ENCODE measurements at regions not wholly inside any gene's neighbourhood (a gene's known extent, or its start where the extent isn't known, plus 50 kb on each side); places are given as distances from the start of the nearest gene placed in this dataset.

DNA sequence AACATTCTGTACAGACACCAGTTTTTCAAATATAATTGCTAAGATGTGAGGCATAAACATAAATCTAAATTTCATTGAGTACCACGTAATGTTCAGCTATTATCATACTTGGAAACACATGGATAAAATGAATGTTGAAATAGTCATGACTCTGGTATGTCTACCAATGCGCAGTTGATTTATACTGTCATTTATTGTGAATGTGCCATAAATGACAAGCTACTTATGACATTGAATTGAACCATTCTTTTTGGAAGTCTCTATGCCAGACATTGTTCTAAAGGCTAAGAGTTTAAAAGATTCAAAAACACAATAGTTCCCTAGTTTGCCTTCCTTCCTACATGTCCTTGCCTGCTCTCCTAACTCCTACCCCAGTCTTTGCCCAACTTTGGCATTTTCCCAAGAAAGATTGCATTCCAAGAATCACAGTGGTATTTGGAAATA, 96.6 kb upstream of the DMD start:
- Histone ChIP-seq H3K27ac (ENCODE audit: control insufficient read depth, insufficient read depth) (no peak overlapping the region), H3K4me3 (no peak overlapping the region), H3K79me2 (ENCODE audit: control insufficient read depth, insufficient read depth, low read length) (no peaks in the 10 kb centered on the region), H3K4me1 (ENCODE audit: control insufficient read depth, insufficient read depth, low read length) (no peaks in the 10 kb centered on the region), H3K27me3 (replicated peaks in 1 of 2; ENCODE audit: control insufficient read depth in 2 of 2, insufficient read depth in 2 of 2, low read length in 1 of 2) (no peaks in the 10 kb centered on the region), H3K36me3 (ENCODE audit: control insufficient read depth in 2 of 2, insufficient read depth in 2 of 2, low read length in 1 of 2) (no peaks in the 10 kb centered on the region), H3K4me2 (ENCODE audit: control insufficient read depth, insufficient read depth) (no peak overlapping the region), H2AFZ (ENCODE audit: control insufficient read depth, low read depth, low read length) (no peak overlapping the region), H3K9me3 (replicated peaks; ENCODE audit: control insufficient read depth, insufficient read depth, low read length) (no peaks in the 10 kb centered on the region), H4K20me1 (ENCODE audit: control insufficient read depth, insufficient read depth) (no peaks in the 10 kb centered on the region), H3K9ac (ENCODE audit: control insufficient read depth, insufficient read depth, low read length) (no peak overlapping the region)
- in situ Hi-C loops (cut with MboI), result no loop called here
- no peak for DNase-seq (ENCODE audit: low read depth, low spot score)
- TF ChIP-seq, protein P1, sequence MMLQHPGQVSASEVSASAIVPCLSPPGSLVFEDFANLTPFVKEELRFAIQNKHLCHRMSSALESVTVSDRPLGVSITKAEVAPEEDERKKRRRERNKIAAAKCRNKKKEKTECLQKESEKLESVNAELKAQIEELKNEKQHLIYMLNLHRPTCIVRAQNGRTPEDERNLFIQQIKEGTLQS (IDR thresholded peaks at IDR 0.05; ENCODE audit: borderline replicate concordance, extremely low read depth, low read depth, low read length), result no peak
- ChIA-PET RAD21 (ENCODE audit: unreplicated experiment) (no interaction called here), SMC1A (ENCODE audit: uncharacterized antibody, unreplicated experiment) (no interaction called here), CTCF (no interaction called here), POLR2A (no interaction called here)
- WGBS (ENCODE audit: insufficient coverage, insufficient replicate concordance, low lambda C conversion rate, missing lambda C conversion rate), result 60% methylated on average over 2 of the region's 2 CpGs
- no peak for ATAC-seq
- FAIRE-seq, result no peak
- intact Hi-C loops (cut with micrococcal nuclease; ENCODE audit: unreplicated experiment), result no loop called here
- no TSS peak for BruUV-seq (replicated peaks)

DNA sequence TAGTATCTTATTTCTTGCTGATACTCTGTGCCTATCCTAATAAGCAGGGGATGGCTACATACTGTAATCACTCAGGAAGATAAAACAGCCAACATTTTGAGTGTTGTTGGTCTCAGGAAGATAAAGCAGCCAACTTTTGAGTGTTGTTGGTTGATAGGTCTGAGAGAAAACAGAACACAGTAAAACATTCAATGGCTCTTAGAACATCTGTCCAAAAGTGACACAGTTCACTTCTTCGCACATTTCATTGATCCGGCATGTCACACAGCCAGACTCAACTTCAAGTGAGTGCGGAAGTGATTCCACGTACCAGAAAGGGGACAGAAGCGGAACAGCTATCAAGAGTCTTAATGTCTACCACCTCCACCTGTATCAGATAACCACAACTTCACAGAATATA, 87.3 kb upstream of the DMD start:
- ChIA-PET CTCF (no interaction called here), RAD21 (ENCODE audit: unreplicated experiment) (no interaction called here), SMC1A (ENCODE audit: uncharacterized antibody, unreplicated experiment) (no interaction called here), POLR2A (no interaction called here)
- Histone ChIP-seq H3K4me3 (no peak overlapping the region), H4K20me1 (ENCODE audit: control insufficient read depth, insufficient read depth) (no peaks in the 10 kb centered on the region), H3K9me3 (replicated peaks; ENCODE audit: control insufficient read depth, insufficient read depth, low read length) (no peaks in the 10 kb centered on the region), H3K4me1 (ENCODE audit: control insufficient read depth, insufficient read depth, low read length) (no peaks in the 10 kb centered on the region), H3K9ac (ENCODE audit: control insufficient read depth, insufficient read depth, low read length) (no peak overlapping the region), H3K27ac (ENCODE audit: control insufficient read depth, insufficient read depth) (no peak overlapping the region), H3K79me2 (ENCODE audit: control insufficient read depth, insufficient read depth, low read length) (no peaks in the 10 kb centered on the region), H2AFZ (ENCODE audit: control insufficient read depth, low read depth, low read length) (no peak overlapping the region), H3K36me3 (ENCODE audit: control insufficient read depth in 2 of 2, insufficient read depth in 2 of 2, low read length in 1 of 2) (no peaks in the 10 kb centered on the region), H3K4me2 (ENCODE audit: control insufficient read depth, insufficient read depth) (no peak overlapping the region), H3K27me3 (replicated peaks in 1 of 2; ENCODE audit: control insufficient read depth in 2 of 2, insufficient read depth in 2 of 2, low read length in 1 of 2) (no peaks in the 10 kb centered on the region)
- in situ Hi-C loops (cut with MboI), result no loop called here
- intact Hi-C loops (cut with micrococcal nuclease; ENCODE audit: unreplicated experiment), result no loop called here
- BruUV-seq (replicated peaks), result no TSS peak
- no peak for DNase-seq (ENCODE audit: low read depth, low spot score)
- FAIRE-seq, result no peak
- ATAC-seq, result no peak
- WGBS (ENCODE audit: insufficient coverage, insufficient replicate concordance, low lambda C conversion rate, missing lambda C conversion rate), result 60% methylated on average over 5 of the region's 5 CpGs
- TF ChIP-seq CBX5 (IDR thresholded peaks at IDR 0.05; ENCODE audit: low read depth), result no peak
- no peak for TF ChIP-seq SIX5 (IDR thresholded peaks at IDR 0.05; ENCODE audit: low read depth, low read length, severe bottlenecking)
- TF ChIP-seq RB1 (IDR thresholded peaks at IDR 0.05; ENCODE audit: borderline replicate concordance), result no peak
- TF ChIP-seq, protein P2, sequence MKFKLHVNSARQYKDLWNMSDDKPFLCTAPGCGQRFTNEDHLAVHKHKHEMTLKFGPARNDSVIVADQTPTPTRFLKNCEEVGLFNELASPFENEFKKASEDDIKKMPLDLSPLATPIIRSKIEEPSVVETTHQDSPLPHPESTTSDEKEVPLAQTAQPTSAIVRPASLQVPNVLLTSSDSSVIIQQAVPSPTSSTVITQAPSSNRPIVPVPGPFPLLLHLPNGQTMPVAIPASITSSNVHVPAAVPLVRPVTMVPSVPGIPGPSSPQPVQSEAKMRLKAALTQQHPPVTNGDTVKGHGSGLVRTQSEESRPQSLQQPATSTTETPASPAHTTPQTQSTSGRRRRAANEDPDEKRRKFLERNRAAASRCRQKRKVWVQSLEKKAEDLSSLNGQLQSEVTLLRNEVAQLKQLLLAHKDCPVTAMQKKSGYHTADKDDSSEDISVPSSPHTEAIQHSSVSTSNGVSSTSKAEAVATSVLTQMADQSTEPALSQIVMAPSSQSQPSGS (IDR thresholded peaks at IDR 0.05; ENCODE audit: low read length), result no peak
- TF ChIP-seq, protein P3, sequence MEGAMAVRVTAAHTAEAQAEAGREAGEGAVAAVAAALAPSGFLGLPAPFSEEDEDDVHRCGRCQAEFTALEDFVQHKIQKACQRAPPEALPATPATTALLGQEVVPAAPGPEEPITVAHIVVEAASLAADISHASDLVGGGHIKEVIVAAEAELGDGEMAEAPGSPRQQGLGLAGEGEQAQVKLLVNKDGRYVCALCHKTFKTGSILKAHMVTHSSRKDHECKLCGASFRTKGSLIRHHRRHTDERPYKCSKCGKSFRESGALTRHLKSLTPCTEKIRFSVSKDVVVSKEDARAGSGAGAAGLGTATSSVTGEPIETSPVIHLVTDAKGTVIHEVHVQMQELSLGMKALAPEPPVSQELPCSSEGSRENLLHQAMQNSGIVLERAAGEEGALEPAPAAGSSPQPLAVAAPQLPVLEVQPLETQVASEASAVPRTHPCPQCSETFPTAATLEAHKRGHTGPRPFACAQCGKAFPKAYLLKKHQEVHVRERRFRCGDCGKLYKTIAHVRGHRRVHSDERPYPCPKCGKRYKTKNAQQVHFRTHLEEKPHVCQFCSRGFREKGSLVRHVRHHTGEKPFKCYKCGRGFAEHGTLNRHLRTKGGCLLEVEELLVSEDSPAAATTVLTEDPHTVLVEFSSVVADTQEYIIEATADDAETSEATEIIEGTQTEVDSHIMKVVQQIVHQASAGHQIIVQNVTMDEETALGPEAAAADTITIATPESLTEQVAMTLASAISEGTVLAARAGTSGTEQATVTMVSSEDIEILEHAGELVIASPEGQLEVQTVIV (IDR thresholded peaks at IDR 0.05; ENCODE audit: borderline replicate concordance, partially characterized antibody), result no peak
- TF ChIP-seq BMI1 (IDR thresholded peaks at IDR 0.05; ENCODE audit: borderline replicate concordance), result no peak
- TF ChIP-seq, protein P4, sequence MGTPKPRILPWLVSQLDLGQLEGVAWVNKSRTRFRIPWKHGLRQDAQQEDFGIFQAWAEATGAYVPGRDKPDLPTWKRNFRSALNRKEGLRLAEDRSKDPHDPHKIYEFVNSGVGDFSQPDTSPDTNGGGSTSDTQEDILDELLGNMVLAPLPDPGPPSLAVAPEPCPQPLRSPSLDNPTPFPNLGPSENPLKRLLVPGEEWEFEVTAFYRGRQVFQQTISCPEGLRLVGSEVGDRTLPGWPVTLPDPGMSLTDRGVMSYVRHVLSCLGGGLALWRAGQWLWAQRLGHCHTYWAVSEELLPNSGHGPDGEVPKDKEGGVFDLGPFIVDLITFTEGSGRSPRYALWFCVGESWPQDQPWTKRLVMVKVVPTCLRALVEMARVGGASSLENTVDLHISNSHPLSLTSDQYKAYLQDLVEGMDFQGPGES (IDR thresholded peaks at IDR 0.05), result no peak
- no peak for TF ChIP-seq MTA2 (IDR thresholded peaks at IDR 0.05; ENCODE audit: low read depth)
- TF ChIP-seq HDGF (IDR thresholded peaks at IDR 0.05), result no peak
- TF ChIP-seq CBFB (IDR thresholded peaks at IDR 0.05; ENCODE audit: low read depth), result no peak
- no peak for TF ChIP-seq PML (IDR thresholded peaks at IDR 0.05; ENCODE audit: low read length)
- no peak for TF ChIP-seq MEF2A (IDR thresholded peaks at IDR 0.05; ENCODE audit: insufficient read depth, low read depth, low read length)
- no peak for TF ChIP-seq FOXK2 (IDR thresholded peaks at IDR 0.05)
- TF ChIP-seq FOS (IDR thresholded peaks at IDR 0.05; ENCODE audit: borderline replicate concordance, extremely low read depth, insufficient read length), result no peak
